B cell (primary cell): ENCODE measurements at regions not wholly inside any gene's neighbourhood (a gene's known extent, or its start where the extent isn't known, plus 50 kb on each side); places are given as distances from the start of the nearest gene placed in this dataset.

Experiments used
- CTCF ChIP-seq: fragments of 200-600 bp; IDR thresholded peaks from one replicate; pipeline ENCODE4 v1.8.0; 2022; ENCODE audit warnings: antibody characterized with exemption, mild to moderate bottlenecking
- EZH2 ChIP-seq: IDR thresholded peaks from 2 replicates; pipeline ENCODE4 v1.6.1; 2012; ENCODE audit warnings: borderline replicate concordance, low read depth, mild to moderate bottlenecking, moderate library complexity, low read length; ENCODE audit not compliant: insufficient read depth, poor library complexity, severe bottlenecking

- TF ChIP-seq CTCF: no peak
- TF ChIP-seq EZH2: no peak
These were observed 76.2 kb upstream of the TMEM108 start for GRCh38 chr3:132961991-132962390.
